OCI-LY3 (cell line): ENCODE measurements at regions not wholly inside any gene's neighbourhood (a gene's known extent, or its start where the extent isn't known, plus 50 kb on each side); places are given as distances from the start of the nearest gene placed in this dataset.

Source experiments
- CTCF ChIP-seq: fragments of 200-600, 300-600 bp; sonication (generic); IDR thresholded peaks from 2 replicates; pipeline ENCODE4 v1.5.1; 2014; ENCODE audit warnings: antibody characterized with exemption, low read length, low read depth
- EZH2phosphoT487 ChIP-seq: fragments of 200-600 bp; shearing (Covaris generic); IDR thresholded peaks from 2 replicates; pipeline ENCODE4 v1.6.1; 2018; ENCODE audit warnings: antibody characterized with exemption, mixed run types, low read depth

- TF ChIP-seq CTCF = no peak
- no peak for TF ChIP-seq EZH2phosphoT487
These were observed 296.1 kb upstream of the UGT8 start for GRCh38 chr4:114302472-114302871.
